Panc1 (cell line): ENCODE measurements at regions not wholly inside any gene's neighbourhood (a gene's known extent, or its start where the extent isn't known, plus 50 kb on each side); places are given as distances from the start of the nearest gene placed in this dataset.

ENCODE experiments used
- ATAC-seq: fragments of 200-7000 bp; cut with Tn5 transposase; 2 replicates; pipeline ENCODE4 v1.9.1; 2020; ENCODE audit warnings: mild to moderate bottlenecking, moderate library complexity
- BruUV-seq: library from RNA; stranded (reverse); fragments of 400-500 nt; replicated peaks from 2 replicates; lab custom pipeline; 2021; lab: Mats Ljungman, UMichigan
- CTCF ChIA-PET: fragments of 300-600 bp; sonication (Branson Sonifier 250); formaldehyde crosslinking; loops from one replicate; lab custom pipeline; 2022; ENCODE audit warnings: antibody characterized with exemption; lab: Charles Lee
- POLR2A ChIA-PET: fragments of 300-600 bp; sonication (Branson Sonifier 250); formaldehyde crosslinking; loops from one replicate; lab custom pipeline; 2022; ENCODE audit warnings: antibody characterized with exemption; lab: Charles Lee
- DNase-seq: peaks from one replicate; pipeline ENCODE4 v3.0.0-alpha.2; 2010; ENCODE audit warnings: low read depth, low spot score
- H3K27ac ChIP-seq: 2 replicates; pipeline ENCODE4 v1.5.1; 2011; ENCODE audit warnings: mild to moderate bottlenecking, low read length, inconsistent platforms
- H3K27me3 ChIP-seq: fragments of 200-500 bp; sonication (Bioruptor generic); 2 replicates; pipeline ENCODE4 v1.6.0; 2014; ENCODE audit warnings: low read length, inconsistent platforms; ENCODE audit not compliant: control insufficient read depth, insufficient read depth
- H3K36me3 ChIP-seq: fragments of 200-500 bp; sonication (Bioruptor generic); 2 replicates; pipeline ENCODE4 v1.5.1; 2014; ENCODE audit warnings: inconsistent platforms, mild to moderate bottlenecking, low read length, moderate library complexity; ENCODE audit not compliant: control insufficient read depth, insufficient read depth
- H3K4me1 ChIP-seq: 2 replicates; pipeline ENCODE4 v1.5.1; 2011; ENCODE audit warnings: inconsistent platforms, mild to moderate bottlenecking, low read length, moderate library complexity; ENCODE audit not compliant: control insufficient read depth, insufficient read depth
- H3K4me3 ChIP-seq, 2 experiments: 2 replicates each; pipeline ENCODE4 v1.5.1; 2011 to 2012; ENCODE audit warnings: low read depth in 2 of 2, low read length in 2 of 2, mild to moderate bottlenecking in 2 of 2, inconsistent platforms in 1 of 2, moderate library complexity in 1 of 2
- H3K9me3 ChIP-seq: fragments of 200-500 bp; sonication (Bioruptor generic); 2 replicates; pipeline ENCODE4 v1.5.1; 2014; ENCODE audit warnings: low read depth, mild to moderate bottlenecking, inconsistent platforms, low read length, moderate library complexity; ENCODE audit not compliant: control insufficient read depth, insufficient read depth
- CTCF ChIP-seq: fragments of 450-650 bp; IDR thresholded peaks from 2 replicates; pipeline ENCODE4 v1.5.1; 2017; ENCODE audit warnings: mild to moderate bottlenecking
- POLR2AphosphoS5 ChIP-seq: IDR thresholded peaks from 2 replicates; pipeline ENCODE4 v1.6.1; 2012; ENCODE audit warnings: mild to moderate bottlenecking, low read depth, low read length, moderate library complexity
- REST ChIP-seq, 2 experiments: IDR thresholded peaks; 2 replicates each; pipeline ENCODE4 v1.6.1; 2011 to 2012; ENCODE audit warnings: low read depth in 2 of 2, control low read depth in 1 of 2, low read length in 1 of 2, mild to moderate bottlenecking in 1 of 2, moderate library complexity in 1 of 2; ENCODE audit not compliant: insufficient read depth in 1 of 2
- SIN3A ChIP-seq: IDR thresholded peaks from 2 replicates; pipeline ENCODE4 v1.6.1; 2012; ENCODE audit warnings: low read depth, mild to moderate bottlenecking, low read length, moderate library complexity, borderline replicate concordance; ENCODE audit not compliant: insufficient read depth
- TCF7L2 ChIP-seq: IDR thresholded peaks from 2 replicates; pipeline ENCODE4 v1.6.1; 2011; ENCODE audit warnings: mild to moderate bottlenecking, low read depth, low read length, inconsistent platforms
- in situ Hi-C: cut with HindIII; loops from 2 replicates; pipeline ENCODE4 v1.10.0; 2016; ENCODE audit warnings: low sequenced_read_pairs, low pct_unique_long_range_greater_than_20kb
- intact Hi-C: fragments of 100-400 bp; cut with micrococcal nuclease; formaldehyde crosslinking; loops from one replicate; pipeline ENCODE4 v1.10.0; 2022; ENCODE audit not compliant: unreplicated experiment

- Histone ChIP-seq H3K36me3 (no peaks in the 10 kb centered on the region), H3K27me3 (peaks cover 6% of the 10 kb centered on the region; the same call in 1 of the 2 replicates), H3K27ac (no peak overlapping the region), H3K4me3 (no peak overlapping the region), H3K9me3 (no peaks in the 10 kb centered on the region), H3K4me1 (no peaks in the 10 kb centered on the region)
- CTCF ChIA-PET = no interaction called here
- in situ Hi-C loops = no loop called here
- intact Hi-C loops = no loop called here
- no TSS peak for BruUV-seq
- no peak for TF ChIP-seq SIN3A
- TF ChIP-seq REST (IDR thresholded peaks at IDR 0.05; ENCODE audit: insufficient read depth in 1 of 2, low read depth in 2 of 2, low read length in 1 of 2) = no peak
- no peak for TF ChIP-seq POLR2AphosphoS5
- TF ChIP-seq TCF7L2 = no peak
- TF ChIP-seq CTCF = no peak
- ATAC-seq = no peak
- POLR2A ChIA-PET = no interaction called here
- no peak for DNase-seq
Observed at GRCh38 chr1:219686171-219686570, 73.3 kb upstream of the ZC3H11B start.

GRCh38 chr1:219682788-219683187 is 69.9 kb upstream of the ZC3H11B start:
- BruUV-seq = no TSS peak
- H3K4me3 ChIP-seq = no peak overlapping the region
- intact Hi-C loops (no loop called here), in situ Hi-C loops (no loop called here)
- H3K9me3 ChIP-seq = no peaks in the 10 kb centered on the region
- ChIA-PET CTCF (no interaction called here), POLR2A (no interaction called here)
- H3K4me1 ChIP-seq = no peaks in the 10 kb centered on the region
- TF ChIP-seq POLR2AphosphoS5 (no peak), REST (IDR thresholded peaks at IDR 0.05; ENCODE audit: insufficient read depth in 1 of 2, low read depth in 2 of 2, low read length in 1 of 2) (no peak), CTCF (no peak), TCF7L2 (no peak), SIN3A (no peak)
- no peak overlapping the region for H3K27ac ChIP-seq
- H3K36me3 ChIP-seq = no peaks in the 10 kb centered on the region
- H3K27me3 ChIP-seq = peaks cover 5% of the 10 kb centered on the region; the same call in 1 of the 2 replicates
- ATAC-seq = no peak
- DNase-seq = no peak
